Adrenal gland (tissue), 9 donors: ENCODE measurements at regions not wholly inside any gene's neighbourhood (a gene's known extent, or its start where the extent isn't known, plus 50 kb on each side); places are given as distances from the start of the nearest gene placed in this dataset.

Experiments
- DNase-seq, 7 donors: peaks; one replicate each; pipeline ENCODE4 v3.0.0-alpha.2; 2019 to 2020
- H3K27ac ChIP-seq, 5 donors: fragments of 200-600 bp; sonication (generic) in 4 of 5; 1 replicate in 3 of 5; 2 replicates in 2 of 5; pipeline versions ENCODE4 v1.5.1 to v1.8.0; 2016 to 2020; ENCODE audit warnings: mild to moderate bottlenecking in 1 of 5
- H3K27me3 ChIP-seq: fragments of 200-600 bp; 2 replicates; pipeline ENCODE4 v1.8.0; 2021
- H3K36me3 ChIP-seq, 2 donors: fragments of 200-600 bp; replicated peaks in 1 of 2; 1 replicate in 1 of 2; 2 replicates in 1 of 2; pipeline versions ENCODE4 v1.5.1 to v1.8.0; 2018 to 2022
- H3K4me1 ChIP-seq, 2 donors: fragments of 200-600 bp; replicated peaks in 1 of 2; 1 replicate in 1 of 2; 2 replicates in 1 of 2; pipeline versions ENCODE4 v1.5.1 to v1.8.0; 2018 to 2021
- H3K4me3 ChIP-seq, 4 donors: fragments of 200-600 bp; sonication (generic) in 3 of 4; one replicate each; pipeline ENCODE4 v1.5.1; 2016 to 2018
- H3K9me3 ChIP-seq, 3 donors: fragments of 200-600 bp; sonication (generic) in 1 of 3; replicated peaks in 1 of 3; 1 replicate in 2 of 3; 2 replicates in 1 of 3; pipeline versions ENCODE4 v1.5.1 to v1.8.0; 2016 to 2021
- POLR2A ChIP-seq, 2 donors: fragments of 450-650 bp; IDR thresholded peaks; one replicate each; pipeline ENCODE4 v1.6.1; 2017; ENCODE audit warnings: antibody characterized with exemption in 2 of 2, mild to moderate bottlenecking in 2 of 2, moderate library complexity in 1 of 2
- WGBS, 4 donors: extraction: QIAGEN DNeasy Blood & Tissue Kit in 2 of 4; methylation state at CpG; one replicate each; pipeline versions ENCODE4 v1.1.5 to v1.1.7; 2013 to 2017; 5-methylcytosine and 5-hydroxymethylcytosine counted together
- intact Hi-C, 2 donors: fragments of 100-400 bp; cut with DNase I; formaldehyde crosslinking; loops; one replicate each; pipeline versions ENCODE4 v1.14.1 to v1.15.0; 2022 to 2023
- TF ChIP-seq, protein P1 (sequence below), 6 experiments: fragments of 450-650 bp in 4 of 6; fragments of 200-600 bp in 2 of 6; sonication (generic) in 1 of 6; IDR thresholded peaks; 1 replicate in 5 of 6; 2 replicates in 1 of 6; pipeline versions ENCODE4 v1.5.1 to v1.8.0; 2016 to 2021; ENCODE audit warnings: antibody characterized with exemption in 6 of 6, mild to moderate bottlenecking in 2 of 6, moderate library complexity in 1 of 6
- donor health status: healthy with polysubstance abuse.
- donor health status: Bipolar disorder and iron deficiency.
- donor health status: DM: yes; HTN: yes; CAD: no.
- donor health status: DM: no; HTN: no; CAD: no.
- donor health status: DM: no; HTN: no; CAD: no.

DNA sequence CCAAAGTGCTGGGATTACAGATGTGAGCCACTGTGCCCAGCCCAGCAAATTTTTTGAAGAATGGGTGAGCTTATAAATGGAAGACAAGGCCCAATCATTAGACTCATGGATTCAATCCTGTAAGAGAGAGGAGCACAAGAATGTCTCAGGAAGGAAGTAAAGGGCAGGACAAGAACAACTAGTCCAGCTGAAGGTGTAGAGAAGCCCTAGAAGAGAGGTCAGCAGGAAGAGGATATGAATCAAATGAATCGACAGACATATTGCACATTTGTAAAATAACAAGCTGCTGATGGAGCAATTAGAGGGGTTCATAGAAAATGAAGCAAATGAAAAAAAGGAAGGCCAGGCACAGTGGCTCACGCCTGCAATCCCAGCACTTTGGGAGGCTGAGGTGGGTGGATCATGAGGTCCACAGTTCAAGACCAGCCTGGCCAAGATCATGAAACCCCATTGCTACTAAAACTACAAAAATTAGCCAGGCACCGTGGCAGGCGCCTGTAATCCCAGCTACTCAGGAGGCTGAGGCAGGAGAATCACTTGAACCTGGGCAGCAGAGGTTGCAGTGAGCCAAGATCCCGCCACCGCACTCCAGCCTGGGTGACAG, 74.9 kb downstream of the MIS18A start:
- peak in 1 of 7 donors; percentile 9 for DNase-seq
- H3K27ac ChIP-seq: no peak overlapping the region
- TF ChIP-seq, protein P1, sequence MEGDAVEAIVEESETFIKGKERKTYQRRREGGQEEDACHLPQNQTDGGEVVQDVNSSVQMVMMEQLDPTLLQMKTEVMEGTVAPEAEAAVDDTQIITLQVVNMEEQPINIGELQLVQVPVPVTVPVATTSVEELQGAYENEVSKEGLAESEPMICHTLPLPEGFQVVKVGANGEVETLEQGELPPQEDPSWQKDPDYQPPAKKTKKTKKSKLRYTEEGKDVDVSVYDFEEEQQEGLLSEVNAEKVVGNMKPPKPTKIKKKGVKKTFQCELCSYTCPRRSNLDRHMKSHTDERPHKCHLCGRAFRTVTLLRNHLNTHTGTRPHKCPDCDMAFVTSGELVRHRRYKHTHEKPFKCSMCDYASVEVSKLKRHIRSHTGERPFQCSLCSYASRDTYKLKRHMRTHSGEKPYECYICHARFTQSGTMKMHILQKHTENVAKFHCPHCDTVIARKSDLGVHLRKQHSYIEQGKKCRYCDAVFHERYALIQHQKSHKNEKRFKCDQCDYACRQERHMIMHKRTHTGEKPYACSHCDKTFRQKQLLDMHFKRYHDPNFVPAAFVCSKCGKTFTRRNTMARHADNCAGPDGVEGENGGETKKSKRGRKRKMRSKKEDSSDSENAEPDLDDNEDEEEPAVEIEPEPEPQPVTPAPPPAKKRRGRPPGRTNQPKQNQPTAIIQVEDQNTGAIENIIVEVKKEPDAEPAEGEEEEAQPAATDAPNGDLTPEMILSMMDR (IDR thresholded peaks at IDR 0.05): no peak
- TF ChIP-seq POLR2A (IDR thresholded peaks at IDR 0.05): no peak
- H3K27me3 ChIP-seq: no peaks in the 10 kb centered on the region
- no peak overlapping the region for H3K4me3 ChIP-seq
- 86 to 93% (median 90%) methylated on average over 6 of the region's 6 CpGs for WGBS, 4 donors
- no peaks in the 10 kb centered on the region for H3K4me1 ChIP-seq
- H3K36me3 ChIP-seq: no peaks in the 10 kb centered on the region
- H3K9me3 ChIP-seq: no peaks in the 10 kb centered on the region
- intact Hi-C loops: no loop called here

DNA sequence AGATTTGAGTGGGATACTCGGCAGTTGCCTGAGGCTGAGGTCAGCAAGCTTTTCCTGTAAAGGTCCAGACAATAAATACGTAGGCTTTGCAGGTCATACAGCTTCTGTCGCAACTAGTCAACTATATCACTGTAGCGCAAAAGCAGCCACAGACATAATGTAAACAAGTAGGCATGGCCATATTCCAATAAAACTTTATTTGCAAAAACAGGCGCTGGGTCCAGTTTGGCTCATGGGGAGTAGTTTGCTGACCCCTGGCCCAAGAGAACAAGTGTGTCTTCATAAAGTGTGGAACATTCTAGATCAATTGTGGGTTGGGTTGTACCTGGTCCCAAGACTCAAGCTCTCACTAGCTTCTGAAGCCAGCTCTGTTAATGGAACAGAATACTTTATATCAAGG, 78.8 kb downstream of the MIS18A start:
- TF ChIP-seq, protein P1 (IDR thresholded peaks at IDR 0.05): no peak
- no peak for TF ChIP-seq POLR2A (IDR thresholded peaks at IDR 0.05)
- Histone ChIP-seq H3K27ac (no peak overlapping the region), H3K9me3 (no peaks in the 10 kb centered on the region), H3K36me3 (no peaks in the 10 kb centered on the region), H3K4me1 (no peaks in the 10 kb centered on the region), H3K4me3 (no peak overlapping the region), H3K27me3 (no peaks in the 10 kb centered on the region)
- DNase-seq: peak in 1 of 7 donors; percentile 13
- intact Hi-C loops: no loop called here
- 85 to 92% (median 90%) methylated on average over 5 of the region's 5 CpGs for WGBS, 4 donors

DNA sequence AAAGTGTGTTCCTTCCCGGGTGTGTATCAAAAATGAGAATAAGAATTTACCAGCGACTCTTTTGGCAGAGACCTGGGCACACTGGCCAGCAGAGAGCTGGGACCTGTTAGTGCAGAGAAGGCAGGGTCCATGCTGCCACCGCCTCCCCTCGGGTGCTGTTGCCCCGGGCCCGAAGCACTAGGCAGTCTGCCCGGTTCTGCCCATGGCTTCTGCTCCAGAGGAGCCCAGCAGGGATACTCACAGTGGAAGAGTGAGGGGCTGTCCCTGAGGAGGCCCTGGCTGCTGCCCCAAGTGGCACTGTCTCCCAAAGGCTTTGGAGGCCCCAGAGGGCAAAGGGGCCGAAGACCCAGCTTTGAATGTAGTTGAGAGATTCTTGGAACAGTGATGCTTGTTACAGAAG, 80.5 kb downstream of the MIS18A start:
- 87 to 92% (median 88%) methylated on average over 8 of the region's 8 CpGs for WGBS, 4 donors
- H3K27me3 ChIP-seq: no peaks in the 10 kb centered on the region
- intact Hi-C loops: no loop called here
- peak in 1 of 7 donors; percentile 39 for DNase-seq
- no peaks in the 10 kb centered on the region for H3K36me3 ChIP-seq
- H3K9me3 ChIP-seq: no peaks in the 10 kb centered on the region
- TF ChIP-seq, protein P1 (IDR thresholded peaks at IDR 0.05): no peak
- TF ChIP-seq POLR2A (IDR thresholded peaks at IDR 0.05): no peak
- no peak overlapping the region for H3K27ac ChIP-seq
- no peaks in the 10 kb centered on the region for H3K4me1 ChIP-seq
- H3K4me3 ChIP-seq: no peak overlapping the region

DNA sequence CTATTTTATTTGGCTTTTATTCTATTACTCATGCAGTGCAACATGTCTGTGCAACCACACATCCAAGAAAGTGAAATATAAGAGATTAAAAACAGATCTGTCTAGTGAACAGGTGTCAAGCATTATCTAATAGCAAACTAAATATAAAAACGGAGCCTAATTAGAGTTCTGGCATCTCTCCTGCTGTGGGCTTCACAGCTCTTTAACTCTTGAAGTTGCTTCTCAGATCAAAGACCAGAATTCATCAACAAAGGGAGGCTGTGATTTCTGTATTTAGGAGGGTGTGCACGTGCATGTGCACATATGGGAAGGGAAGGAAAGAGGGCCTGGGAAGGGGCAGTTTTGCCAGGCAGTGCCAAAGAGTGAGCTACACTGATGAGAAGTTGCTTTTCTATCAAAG, 81.0 kb downstream of the MIS18A start:
- 51 to 62% (median 61%) methylated on average over 2 of the region's 2 CpGs for WGBS, 4 donors
- no peak for DNase-seq
- intact Hi-C loops: no loop called here
- no peak overlapping the region for H3K27ac ChIP-seq
- no peak for TF ChIP-seq POLR2A (IDR thresholded peaks at IDR 0.05)
- TF ChIP-seq, protein P1 (IDR thresholded peaks at IDR 0.05): no peak
- H3K4me3 ChIP-seq: no peak overlapping the region
- no peaks in the 10 kb centered on the region for H3K36me3 ChIP-seq
- no peaks in the 10 kb centered on the region for H3K27me3 ChIP-seq
- no peaks in the 10 kb centered on the region for H3K4me1 ChIP-seq
- no peaks in the 10 kb centered on the region for H3K9me3 ChIP-seq
